Kidney epithelial cell (primary cell): ENCODE measurements at regions not wholly inside any gene's neighbourhood (a gene's known extent, or its start where the extent isn't known, plus 50 kb on each side); places are given as distances from the start of the nearest gene placed in this dataset.
A peak's percentile ranks its signal among the peaks of the same experiment; 100 is the strongest.

ENCODE experiments used
- DNase-seq: peaks from one replicate; pipeline ENCODE4 v3.0.0-alpha.2; 2010; ENCODE audit warnings: low read depth
- H3K27me3 ChIP-seq: 2 replicates; pipeline ENCODE4 v1.6.0; 2011; ENCODE audit warnings: low read length; ENCODE audit not compliant: control insufficient read depth, insufficient read depth
- H3K36me3 ChIP-seq: 2 replicates; pipeline ENCODE4 v1.5.1; 2011; ENCODE audit warnings: low read length; ENCODE audit not compliant: control insufficient read depth, insufficient read depth
- H3K4me3 ChIP-seq: 2 replicates; pipeline ENCODE4 v1.5.1; 2011; ENCODE audit warnings: low read depth, mild to moderate bottlenecking, control low read depth, low read length
- CTCF ChIP-seq: IDR thresholded peaks from 2 replicates; pipeline ENCODE4 v1.5.1; 2011; ENCODE audit warnings: mild to moderate bottlenecking, moderate library complexity, low read length, control low read depth, inconsistent platforms; ENCODE audit not compliant: insufficient read depth, poor library complexity, severe bottlenecking

GRCh38 chr15:31193291-31193690, 91.8 kb upstream of the TRPM1 start:
- TF ChIP-seq CTCF: no peak
- H3K36me3 ChIP-seq: no peaks in the 10 kb centered on the region
- H3K4me3 ChIP-seq: no peak overlapping the region
- DNase-seq: no peak
- H3K27me3 ChIP-seq: peaks cover 5% of the 10 kb centered on the region

GRCh38 chr15:31195871-31196270, 94.3 kb upstream of the TRPM1 start:
- Histone ChIP-seq H3K36me3 (no peaks in the 10 kb centered on the region), H3K27me3 (peaks cover 7% of the 10 kb centered on the region), H3K4me3 (no peak overlapping the region)
- DNase-seq: no peak
- TF ChIP-seq CTCF: no peak

GRCh38 chr15:31197497-31198414, 96.2 kb upstream of the TRPM1 start:
- peaks cover 8% of the 10 kb centered on the region for H3K27me3 ChIP-seq
- DNase-seq: no peak
- no peaks in the 10 kb centered on the region for H3K36me3 ChIP-seq
- H3K4me3 ChIP-seq: no peak overlapping the region
- peak; percentile 73 for TF ChIP-seq CTCF

GRCh38 chr15:31200735-31201151, 99.2 kb upstream of the TRPM1 start:
- H3K36me3 ChIP-seq: no peaks in the 10 kb centered on the region
- no peak overlapping the region for H3K4me3 ChIP-seq
- peak; percentile 12 for DNase-seq
- peak; percentile 70 for TF ChIP-seq CTCF
- H3K27me3 ChIP-seq: peaks cover 21% of the 10 kb centered on the region

GRCh38 chr15:31202953-31203352, 101.4 kb upstream of the TRPM1 start:
- Histone ChIP-seq H3K4me3 (no peak overlapping the region), H3K27me3 (peaks cover 22% of the 10 kb centered on the region), H3K36me3 (no peaks in the 10 kb centered on the region)
- no peak for DNase-seq
- no peak for TF ChIP-seq CTCF
